GM23248 (cell line): ENCODE measurements at regions not wholly inside any gene's neighbourhood (a gene's known extent, or its start where the extent isn't known, plus 50 kb on each side); places are given as distances from the start of the nearest gene placed in this dataset.

Experiments
- EZH2 ChIP-seq: fragments of 200-600 bp; sonication (generic); IDR thresholded peaks from 2 replicates; pipeline ENCODE4 v1.6.1; 2018; ENCODE audit warnings: antibody characterized with exemption, mild to moderate bottlenecking; ENCODE audit not compliant: insufficient read depth, poor library complexity, severe bottlenecking
- EZH2phosphoT487 ChIP-seq: fragments of 200-600 bp; sonication (generic); IDR thresholded peaks from 2 replicates; pipeline ENCODE4 v1.6.1; 2018; ENCODE audit warnings: antibody characterized with exemption, moderate library complexity, mild to moderate bottlenecking, low read depth; ENCODE audit not compliant: insufficient read depth

DNA sequence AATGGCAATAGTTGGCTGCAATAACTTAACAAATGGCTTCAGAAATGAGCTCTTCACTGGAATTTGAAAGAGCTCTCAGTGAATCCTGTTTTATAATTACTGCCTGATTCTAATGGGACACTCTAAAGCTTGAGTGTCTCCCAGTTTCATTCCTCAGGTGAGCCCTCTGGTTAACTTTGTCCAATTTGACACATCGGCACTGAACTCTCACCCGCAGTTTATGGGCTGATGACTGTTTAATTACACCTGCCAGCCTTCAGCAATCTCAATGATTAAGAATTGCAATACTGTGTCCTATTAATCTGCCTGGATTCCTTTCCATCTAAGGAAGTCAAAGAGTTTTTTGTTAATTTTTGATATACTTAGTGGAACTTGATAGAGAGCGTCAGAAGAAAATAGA, 110.7 kb upstream of the NABP1 start:
- no peak for TF ChIP-seq EZH2
- no peak for TF ChIP-seq EZH2phosphoT487
